AG04449 (cell line): ENCODE measurements at regions not wholly inside any gene's neighbourhood (a gene's known extent, or its start where the extent isn't known, plus 50 kb on each side); places are given as distances from the start of the nearest gene placed in this dataset.

ENCODE experiments used
- CTCF ChIA-PET: fragments of 350-600 bp; formaldehyde crosslinking; extraction: SDS; loops from one replicate; lab custom pipeline; 2021; ENCODE audit warnings: antibody characterized with exemption; lab: Yijun Ruan, JAX
- POLR2A ChIA-PET: fragments of 400-600, 350-600 bp; formaldehyde crosslinking; extraction: SDS; loops from one replicate; lab custom pipeline; 2020; ENCODE audit warnings: antibody characterized with exemption, inconsistent platforms; lab: Yijun Ruan, JAX
- DNase-seq: peaks from one replicate; pipeline ENCODE4 v3.0.0-alpha.2; 2010; ENCODE audit warnings: low read depth, low spot score
- H3K4me3 ChIP-seq: 2 replicates; pipeline ENCODE4 v1.5.1; 2011; ENCODE audit warnings: low read depth, mild to moderate bottlenecking, control low read depth, low read length
- TF ChIP-seq, protein P1 (sequence below): IDR thresholded peaks from one replicate; pipeline ENCODE4 v1.5.1; 2011; ENCODE audit warnings: mild to moderate bottlenecking, moderate library complexity, low read length, control low read depth, inconsistent platforms; ENCODE audit not compliant: insufficient read depth; ENCODE audit errors: missing control alignments

DNA sequence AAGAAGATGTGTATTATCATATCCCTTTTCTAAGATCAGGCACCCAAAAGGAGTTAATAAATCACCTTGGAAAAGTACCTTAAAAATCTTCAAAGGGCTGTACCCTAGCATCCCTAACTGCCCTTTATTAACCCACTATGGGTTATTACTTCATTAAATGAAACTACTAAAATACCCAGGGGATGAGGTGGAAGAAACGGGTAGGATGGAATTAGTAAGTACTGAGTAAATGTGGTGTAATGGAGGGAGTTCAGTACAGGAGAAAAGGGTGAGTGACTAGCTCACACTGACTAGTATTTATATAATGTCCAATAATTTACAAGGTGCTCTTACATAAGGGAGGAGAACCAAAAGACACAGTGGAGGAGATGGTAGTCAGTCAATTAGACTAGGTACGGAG is 51.0 kb upstream of the RASGEF1B start:
- ChIA-PET POLR2A (no interaction called here), CTCF (no interaction called here)
- DNase-seq, result no peak
- TF ChIP-seq, protein P1, sequence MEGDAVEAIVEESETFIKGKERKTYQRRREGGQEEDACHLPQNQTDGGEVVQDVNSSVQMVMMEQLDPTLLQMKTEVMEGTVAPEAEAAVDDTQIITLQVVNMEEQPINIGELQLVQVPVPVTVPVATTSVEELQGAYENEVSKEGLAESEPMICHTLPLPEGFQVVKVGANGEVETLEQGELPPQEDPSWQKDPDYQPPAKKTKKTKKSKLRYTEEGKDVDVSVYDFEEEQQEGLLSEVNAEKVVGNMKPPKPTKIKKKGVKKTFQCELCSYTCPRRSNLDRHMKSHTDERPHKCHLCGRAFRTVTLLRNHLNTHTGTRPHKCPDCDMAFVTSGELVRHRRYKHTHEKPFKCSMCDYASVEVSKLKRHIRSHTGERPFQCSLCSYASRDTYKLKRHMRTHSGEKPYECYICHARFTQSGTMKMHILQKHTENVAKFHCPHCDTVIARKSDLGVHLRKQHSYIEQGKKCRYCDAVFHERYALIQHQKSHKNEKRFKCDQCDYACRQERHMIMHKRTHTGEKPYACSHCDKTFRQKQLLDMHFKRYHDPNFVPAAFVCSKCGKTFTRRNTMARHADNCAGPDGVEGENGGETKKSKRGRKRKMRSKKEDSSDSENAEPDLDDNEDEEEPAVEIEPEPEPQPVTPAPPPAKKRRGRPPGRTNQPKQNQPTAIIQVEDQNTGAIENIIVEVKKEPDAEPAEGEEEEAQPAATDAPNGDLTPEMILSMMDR, result no peak
- H3K4me3 ChIP-seq, result no peak overlapping the region

DNA sequence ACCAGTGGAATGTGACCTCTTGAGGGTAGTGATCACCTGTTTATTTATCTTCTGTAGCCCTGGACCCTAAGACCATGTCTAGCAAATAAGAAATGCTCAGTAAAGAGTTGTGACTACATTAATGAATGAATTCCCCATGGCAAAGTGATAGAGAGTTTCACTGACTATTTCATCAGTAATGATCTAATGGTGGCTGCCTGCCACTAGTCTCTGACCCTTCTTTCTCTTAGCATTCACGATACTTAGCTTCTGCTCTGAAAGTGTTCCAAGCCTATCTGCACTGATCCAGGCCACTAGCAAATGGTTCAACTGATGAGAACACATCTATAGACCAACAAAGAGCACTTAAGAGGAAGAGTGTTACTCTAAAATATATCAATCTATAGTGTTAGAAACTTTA is 50.0 kb upstream of the RASGEF1B start:
- ChIA-PET POLR2A (no interaction called here), CTCF (no interaction called here)
- DNase-seq, result no peak
- TF ChIP-seq, protein P1, result no peak
- H3K4me3 ChIP-seq, result no peak overlapping the region
